Loucy (cell line): ENCODE measurements at regions not wholly inside any gene's neighbourhood (a gene's known extent, or its start where the extent isn't known, plus 50 kb on each side); places are given as distances from the start of the nearest gene placed in this dataset.

Experiments used
- EZH2phosphoT487 ChIP-seq: fragments of 200-600 bp; IDR thresholded peaks from 2 replicates; pipeline ENCODE4 v1.6.1; 2018; ENCODE audit warnings: antibody characterized with exemption, mild to moderate bottlenecking, moderate library complexity, borderline replicate concordance
- TF ChIP-seq, protein P1 (sequence below): fragments of 200-600 bp; sonication (generic); conservative IDR thresholded peaks from 2 replicates; pipeline ENCODE4 v1.5.1; 2014; ENCODE audit warnings: mild to moderate bottlenecking, antibody characterized with exemption, low read length

DNA sequence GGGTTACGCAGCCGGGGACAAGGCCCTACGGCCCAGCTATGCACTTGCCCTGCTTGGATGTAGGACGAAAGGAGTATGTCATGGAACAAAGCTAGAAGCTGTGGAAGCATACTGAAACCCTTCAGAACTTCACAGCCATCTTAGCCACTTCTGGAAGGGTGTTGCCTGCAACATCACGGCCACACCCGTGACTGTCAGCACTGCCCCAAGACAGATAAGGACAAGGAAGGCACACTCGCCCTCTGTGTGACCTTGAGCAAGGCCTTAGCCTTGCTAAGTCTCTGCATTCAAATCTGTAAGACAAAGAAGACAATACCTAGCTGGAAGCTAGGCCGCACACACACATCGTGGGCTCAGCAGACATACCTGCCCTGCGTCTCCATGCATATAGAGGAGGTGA lies 352.5 kb upstream of the MGMT start:
- TF ChIP-seq EZH2phosphoT487, result no peak
- TF ChIP-seq, protein P1, sequence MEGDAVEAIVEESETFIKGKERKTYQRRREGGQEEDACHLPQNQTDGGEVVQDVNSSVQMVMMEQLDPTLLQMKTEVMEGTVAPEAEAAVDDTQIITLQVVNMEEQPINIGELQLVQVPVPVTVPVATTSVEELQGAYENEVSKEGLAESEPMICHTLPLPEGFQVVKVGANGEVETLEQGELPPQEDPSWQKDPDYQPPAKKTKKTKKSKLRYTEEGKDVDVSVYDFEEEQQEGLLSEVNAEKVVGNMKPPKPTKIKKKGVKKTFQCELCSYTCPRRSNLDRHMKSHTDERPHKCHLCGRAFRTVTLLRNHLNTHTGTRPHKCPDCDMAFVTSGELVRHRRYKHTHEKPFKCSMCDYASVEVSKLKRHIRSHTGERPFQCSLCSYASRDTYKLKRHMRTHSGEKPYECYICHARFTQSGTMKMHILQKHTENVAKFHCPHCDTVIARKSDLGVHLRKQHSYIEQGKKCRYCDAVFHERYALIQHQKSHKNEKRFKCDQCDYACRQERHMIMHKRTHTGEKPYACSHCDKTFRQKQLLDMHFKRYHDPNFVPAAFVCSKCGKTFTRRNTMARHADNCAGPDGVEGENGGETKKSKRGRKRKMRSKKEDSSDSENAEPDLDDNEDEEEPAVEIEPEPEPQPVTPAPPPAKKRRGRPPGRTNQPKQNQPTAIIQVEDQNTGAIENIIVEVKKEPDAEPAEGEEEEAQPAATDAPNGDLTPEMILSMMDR, result no peak
